ENCODE measurements at regions not wholly inside any gene's neighbourhood (a gene's known extent, or its start where the extent isn't known, plus 50 kb on each side); places are given as distances from the start of the nearest gene placed in this dataset.

GRCh38 chr13:44117351-44117750 is 237.6 kb downstream of the LACC1 start:
- Histone ChIP-seq H3K4me1 (ENCODE audit: control insufficient read depth in 5 of 5, insufficient read depth in 5 of 5, low read length in 5 of 5) (peaks cover 0 to 52% (median 19%) of the 10 kb centered on the region in 5 donors), H3K27me3 (ENCODE audit: control insufficient read depth in 3 of 3, insufficient read depth in 3 of 3, low read length in 2 of 3) (no peaks in the 10 kb centered on the region), H3K9me3 (ENCODE audit: control insufficient read depth in 4 of 4, insufficient read depth in 3 of 4, low read length in 3 of 4) (no peaks in the 10 kb centered on the region), H3K4me3 (no peak overlapping the region), H3K9ac (ENCODE audit: insufficient read depth in 1 of 2, low read length in 2 of 2) (peak overlapping the region; percentile 14 to 30), H3K36me3 (ENCODE audit: control insufficient read depth in 4 of 4, insufficient read depth in 4 of 4, low read length in 4 of 4) (no peaks in the 10 kb centered on the region), H3K27ac (ENCODE audit: low read depth in 1 of 2, low read length in 1 of 2) (peak overlapping the region in 1 of 2 donors; percentile 76)
- TF ChIP-seq, protein P1, sequence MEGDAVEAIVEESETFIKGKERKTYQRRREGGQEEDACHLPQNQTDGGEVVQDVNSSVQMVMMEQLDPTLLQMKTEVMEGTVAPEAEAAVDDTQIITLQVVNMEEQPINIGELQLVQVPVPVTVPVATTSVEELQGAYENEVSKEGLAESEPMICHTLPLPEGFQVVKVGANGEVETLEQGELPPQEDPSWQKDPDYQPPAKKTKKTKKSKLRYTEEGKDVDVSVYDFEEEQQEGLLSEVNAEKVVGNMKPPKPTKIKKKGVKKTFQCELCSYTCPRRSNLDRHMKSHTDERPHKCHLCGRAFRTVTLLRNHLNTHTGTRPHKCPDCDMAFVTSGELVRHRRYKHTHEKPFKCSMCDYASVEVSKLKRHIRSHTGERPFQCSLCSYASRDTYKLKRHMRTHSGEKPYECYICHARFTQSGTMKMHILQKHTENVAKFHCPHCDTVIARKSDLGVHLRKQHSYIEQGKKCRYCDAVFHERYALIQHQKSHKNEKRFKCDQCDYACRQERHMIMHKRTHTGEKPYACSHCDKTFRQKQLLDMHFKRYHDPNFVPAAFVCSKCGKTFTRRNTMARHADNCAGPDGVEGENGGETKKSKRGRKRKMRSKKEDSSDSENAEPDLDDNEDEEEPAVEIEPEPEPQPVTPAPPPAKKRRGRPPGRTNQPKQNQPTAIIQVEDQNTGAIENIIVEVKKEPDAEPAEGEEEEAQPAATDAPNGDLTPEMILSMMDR (IDR thresholded peaks at IDR 0.05; ENCODE audit: control extremely low read depth, extremely low read depth) = no peak
- DNase-seq (peak in 2 of 3 donors; percentile 71 to 76), ATAC-seq (ENCODE audit: insufficient read depth, low FRiP score) (no peak)
- WGBS, 2 donors = 1% methylated on average over 3 of the region's 3 CpGs

- H3K27ac ChIP-seq (ENCODE audit: low read depth in 1 of 2, low read length in 1 of 2) = peak overlapping the region in 1 of 2 donors; percentile 76
Measured at GRCh38 chr13:44117816-44118215, 238.1 kb downstream of the LACC1 start.

GRCh38 chr13:44118881-44119280 is 239.2 kb downstream of the LACC1 start:
- DNase-seq (no peak), ATAC-seq (ENCODE audit: insufficient read depth, low FRiP score) (no peak)
- H3K27ac ChIP-seq (ENCODE audit: low read depth in 1 of 2, low read length in 1 of 2) = no peak overlapping the region

More at GRCh38 chr13:44117816-44118215, 238.1 kb downstream of the LACC1 start:
- H3K9ac ChIP-seq (ENCODE audit: insufficient read depth in 1 of 2, low read length in 2 of 2) = peak overlapping the region in 1 of 2 donors; percentile 14
- H3K36me3 ChIP-seq (ENCODE audit: control insufficient read depth in 4 of 4, insufficient read depth in 4 of 4, low read length in 4 of 4) = no peaks in the 10 kb centered on the region
- TF ChIP-seq, protein P1 (IDR thresholded peaks at IDR 0.05; ENCODE audit: control extremely low read depth, extremely low read depth) = no peak
- 56 to 58% methylated on average over 2 of the region's 2 CpGs for WGBS, 2 donors
- no peaks in the 10 kb centered on the region for H3K27me3 ChIP-seq (ENCODE audit: control insufficient read depth in 3 of 3, insufficient read depth in 3 of 3, low read length in 2 of 3)
- no peak overlapping the region for H3K4me3 ChIP-seq
- H3K9me3 ChIP-seq (ENCODE audit: control insufficient read depth in 4 of 4, insufficient read depth in 3 of 4, low read length in 3 of 4) = no peaks in the 10 kb centered on the region
- H3K4me1 ChIP-seq (ENCODE audit: control insufficient read depth in 5 of 5, insufficient read depth in 5 of 5, low read length in 5 of 5) = peaks cover 0 to 48% (median 15%) of the 10 kb centered on the region in 5 donors
- DNase-seq = no peak
- no peak for ATAC-seq (ENCODE audit: insufficient read depth, low FRiP score)

More at GRCh38 chr13:44118881-44119280, 239.2 kb downstream of the LACC1 start:
- Histone ChIP-seq H3K27me3 (ENCODE audit: control insufficient read depth in 3 of 3, insufficient read depth in 3 of 3, low read length in 2 of 3) (no peaks in the 10 kb centered on the region), H3K9ac (ENCODE audit: insufficient read depth in 1 of 2, low read length in 2 of 2) (no peak overlapping the region), H3K36me3 (ENCODE audit: control insufficient read depth in 4 of 4, insufficient read depth in 4 of 4, low read length in 4 of 4) (no peaks in the 10 kb centered on the region), H3K4me1 (ENCODE audit: control insufficient read depth in 5 of 5, insufficient read depth in 5 of 5, low read length in 5 of 5) (peaks cover 0 to 41% (median 15%) of the 10 kb centered on the region in 5 donors), H3K4me3 (no peak overlapping the region), H3K9me3 (ENCODE audit: control insufficient read depth in 4 of 4, insufficient read depth in 3 of 4, low read length in 3 of 4) (peaks cover 0 to 2% (median 0%) of the 10 kb centered on the region in 4 donors)
- TF ChIP-seq, protein P1 (IDR thresholded peaks at IDR 0.05; ENCODE audit: control extremely low read depth, extremely low read depth) = no peak
